ENCODE measurements at regions not wholly inside any gene's neighbourhood (a gene's known extent, or its start where the extent isn't known, plus 50 kb on each side); places are given as distances from the start of the nearest gene placed in this dataset.

DNA sequence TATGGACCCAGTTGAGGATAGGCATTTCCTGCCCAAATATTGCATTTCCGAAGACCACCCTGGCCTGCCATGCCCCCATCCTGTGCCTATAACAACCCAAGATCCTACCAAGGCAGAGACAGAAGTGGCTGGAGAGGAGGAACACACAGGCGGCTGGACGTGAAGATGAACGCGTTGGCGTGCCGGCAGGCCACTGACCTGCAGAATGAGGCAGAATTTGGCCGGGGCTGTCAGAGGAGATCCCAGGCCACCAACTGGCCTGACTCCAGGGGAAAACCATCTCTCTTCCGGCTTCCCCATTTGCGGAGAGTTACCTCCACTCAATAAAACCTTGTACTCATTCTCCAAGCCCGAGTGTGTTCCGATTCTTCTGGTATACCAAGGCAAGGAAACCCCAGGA lies 1507.5 kb downstream of the EFNA5 start:
- H2AFZ ChIP-seq (ENCODE audit: low read length), result no peak overlapping the region
- H3K4me3 Mint-ChIP-seq, result no peak overlapping the region
- no peak overlapping the region for H3K23ac ChIP-seq (ENCODE audit: insufficient read length, low read depth, low read length)
- H3T11ph ChIP-seq (ENCODE audit: low read length), result no peak overlapping the region
- H3K14ac ChIP-seq (ENCODE audit: insufficient read depth, low read length), result no peak overlapping the region
- H2BK12ac ChIP-seq (ENCODE audit: insufficient read length, low read depth, low read length), result no peak overlapping the region
- no peak overlapping the region for H2BK5ac ChIP-seq (ENCODE audit: insufficient read length, low read length)
- no peak overlapping the region for H4K91ac ChIP-seq (ENCODE audit: insufficient read length, low read depth, low read length)
- H3K27ac ChIP-seq (ENCODE audit: insufficient read length, low read depth, low read length), result no peak overlapping the region
- H3K23me2 ChIP-seq (ENCODE audit: insufficient read length, low read depth, low read length, poor library complexity, severe bottlenecking), result no peaks in the 10 kb centered on the region
- no peak overlapping the region for H3K9ac ChIP-seq (ENCODE audit: extremely low read depth, insufficient read length, low read length)
- H3K9me3 Mint-ChIP-seq, result peaks cover 0 to 2% of the 10 kb centered on the region in 2 experiments; a peak in 1 of 5 replicates
- no peak overlapping the region for H3K4me2 ChIP-seq (ENCODE audit: insufficient read depth, insufficient read length, low read length)
- H3K18ac ChIP-seq (ENCODE audit: insufficient read length, low read depth, low read length), result no peak overlapping the region
- no peaks in the 10 kb centered on the region for H3K79me1 ChIP-seq (ENCODE audit: insufficient read depth, low read depth, low read length, poor library complexity, severe bottlenecking)
- no peak overlapping the region for H2BK20ac ChIP-seq (ENCODE audit: low read depth, low read length, poor library complexity, severe bottlenecking)
- H3K56ac ChIP-seq (ENCODE audit: insufficient read length, low read depth, low read length), result no peak overlapping the region
- TF ChIP-seq, protein P1, sequence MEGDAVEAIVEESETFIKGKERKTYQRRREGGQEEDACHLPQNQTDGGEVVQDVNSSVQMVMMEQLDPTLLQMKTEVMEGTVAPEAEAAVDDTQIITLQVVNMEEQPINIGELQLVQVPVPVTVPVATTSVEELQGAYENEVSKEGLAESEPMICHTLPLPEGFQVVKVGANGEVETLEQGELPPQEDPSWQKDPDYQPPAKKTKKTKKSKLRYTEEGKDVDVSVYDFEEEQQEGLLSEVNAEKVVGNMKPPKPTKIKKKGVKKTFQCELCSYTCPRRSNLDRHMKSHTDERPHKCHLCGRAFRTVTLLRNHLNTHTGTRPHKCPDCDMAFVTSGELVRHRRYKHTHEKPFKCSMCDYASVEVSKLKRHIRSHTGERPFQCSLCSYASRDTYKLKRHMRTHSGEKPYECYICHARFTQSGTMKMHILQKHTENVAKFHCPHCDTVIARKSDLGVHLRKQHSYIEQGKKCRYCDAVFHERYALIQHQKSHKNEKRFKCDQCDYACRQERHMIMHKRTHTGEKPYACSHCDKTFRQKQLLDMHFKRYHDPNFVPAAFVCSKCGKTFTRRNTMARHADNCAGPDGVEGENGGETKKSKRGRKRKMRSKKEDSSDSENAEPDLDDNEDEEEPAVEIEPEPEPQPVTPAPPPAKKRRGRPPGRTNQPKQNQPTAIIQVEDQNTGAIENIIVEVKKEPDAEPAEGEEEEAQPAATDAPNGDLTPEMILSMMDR (conservative IDR thresholded peaks at IDR 0.05), result no peak
- no peak overlapping the region for H2AK5ac ChIP-seq (ENCODE audit: insufficient read length, low read length)
- H3K9me3 ChIP-seq (ENCODE audit: control insufficient read depth, low read depth, low read length), result no peaks in the 10 kb centered on the region
- H4K5ac ChIP-seq (ENCODE audit: insufficient read length, low read depth, low read length), result no peak overlapping the region
- no peak for DNase-seq
- H3K4me1 ChIP-seq (ENCODE audit: insufficient read depth, low read length), result no peaks in the 10 kb centered on the region
- no peak overlapping the region for H2BK15ac ChIP-seq (ENCODE audit: low read depth, low read length)
- peaks cover 10% of the 10 kb centered on the region in 2 experiments for H3K4me1 Mint-ChIP-seq
- WGBS (ENCODE audit: extremely low coverage, insufficient read length, low lambda C conversion rate), result no CpG with 5 or more reads among the region's 12 CpGs
- H3K79me2 ChIP-seq (ENCODE audit: insufficient read depth, low read length), result no peaks in the 10 kb centered on the region
- no peaks in the 10 kb centered on the region for H3K27me3 Mint-ChIP-seq (ENCODE audit: low read depth)
- no peaks in the 10 kb centered on the region for H4K20me1 ChIP-seq (ENCODE audit: control insufficient read depth, insufficient read depth, insufficient read length)
- no peak overlapping the region for H3K27ac Mint-ChIP-seq
- no peaks in the 10 kb centered on the region for H3K27me3 ChIP-seq (ENCODE audit: insufficient read depth, low read length)
- H3K36me3 Mint-ChIP-seq (ENCODE audit: insufficient read depth in 1 of 3, low read depth in 3 of 3), result no peaks in the 10 kb centered on the region
- no peak overlapping the region for H4K8ac ChIP-seq (replicated peaks; ENCODE audit: insufficient read length, low read depth, low read length)
- H3K4ac ChIP-seq (ENCODE audit: low read depth, low read length), result no peak overlapping the region
- no peak overlapping the region for H2BK120ac ChIP-seq (ENCODE audit: low read depth, low read length, poor library complexity, severe bottlenecking)
